ENCODE measurements at regions not wholly inside any gene's neighbourhood (a gene's known extent, or its start where the extent isn't known, plus 50 kb on each side); places are given as distances from the start of the nearest gene placed in this dataset.
A peak's percentile ranks its signal among the peaks of the same experiment; 100 is the strongest.

DNA sequence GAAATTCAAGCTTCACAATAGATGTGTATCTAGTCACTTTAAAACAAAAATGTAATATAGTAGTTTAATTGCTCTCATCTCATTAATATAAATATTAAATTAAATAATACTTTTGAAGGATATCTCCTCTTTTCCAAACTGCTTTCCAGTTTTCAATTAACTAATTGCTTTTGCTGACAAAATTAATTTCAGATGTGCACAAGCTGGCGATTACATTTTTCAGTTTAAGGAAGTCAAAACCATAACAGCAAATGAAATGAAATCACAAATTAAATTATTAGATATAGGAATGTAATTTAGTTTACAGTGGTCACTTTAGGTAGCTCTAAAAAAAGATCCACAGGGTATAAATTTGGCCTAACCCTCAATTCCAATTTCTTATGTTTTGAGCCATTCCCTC lies 362.1 kb downstream of the SLC6A15 start:
- DNase-seq (no peak), ATAC-seq (no peak)
- no peak overlapping the region for H3K27ac ChIP-seq
- intact Hi-C loops (cut with DNase I): no loop called here
- no peaks in the 10 kb centered on the region for H3K9me3 ChIP-seq
- H3K27me3 ChIP-seq (ENCODE audit: low read depth): no peaks in the 10 kb centered on the region
- TF ChIP-seq, protein P1, sequence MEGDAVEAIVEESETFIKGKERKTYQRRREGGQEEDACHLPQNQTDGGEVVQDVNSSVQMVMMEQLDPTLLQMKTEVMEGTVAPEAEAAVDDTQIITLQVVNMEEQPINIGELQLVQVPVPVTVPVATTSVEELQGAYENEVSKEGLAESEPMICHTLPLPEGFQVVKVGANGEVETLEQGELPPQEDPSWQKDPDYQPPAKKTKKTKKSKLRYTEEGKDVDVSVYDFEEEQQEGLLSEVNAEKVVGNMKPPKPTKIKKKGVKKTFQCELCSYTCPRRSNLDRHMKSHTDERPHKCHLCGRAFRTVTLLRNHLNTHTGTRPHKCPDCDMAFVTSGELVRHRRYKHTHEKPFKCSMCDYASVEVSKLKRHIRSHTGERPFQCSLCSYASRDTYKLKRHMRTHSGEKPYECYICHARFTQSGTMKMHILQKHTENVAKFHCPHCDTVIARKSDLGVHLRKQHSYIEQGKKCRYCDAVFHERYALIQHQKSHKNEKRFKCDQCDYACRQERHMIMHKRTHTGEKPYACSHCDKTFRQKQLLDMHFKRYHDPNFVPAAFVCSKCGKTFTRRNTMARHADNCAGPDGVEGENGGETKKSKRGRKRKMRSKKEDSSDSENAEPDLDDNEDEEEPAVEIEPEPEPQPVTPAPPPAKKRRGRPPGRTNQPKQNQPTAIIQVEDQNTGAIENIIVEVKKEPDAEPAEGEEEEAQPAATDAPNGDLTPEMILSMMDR (IDR thresholded peaks at IDR 0.05): no peak
- H3K4me1 ChIP-seq: no peaks in the 10 kb centered on the region
- no peak overlapping the region for H3K4me3 ChIP-seq
- H3K36me3 ChIP-seq: no peaks in the 10 kb centered on the region

DNA sequence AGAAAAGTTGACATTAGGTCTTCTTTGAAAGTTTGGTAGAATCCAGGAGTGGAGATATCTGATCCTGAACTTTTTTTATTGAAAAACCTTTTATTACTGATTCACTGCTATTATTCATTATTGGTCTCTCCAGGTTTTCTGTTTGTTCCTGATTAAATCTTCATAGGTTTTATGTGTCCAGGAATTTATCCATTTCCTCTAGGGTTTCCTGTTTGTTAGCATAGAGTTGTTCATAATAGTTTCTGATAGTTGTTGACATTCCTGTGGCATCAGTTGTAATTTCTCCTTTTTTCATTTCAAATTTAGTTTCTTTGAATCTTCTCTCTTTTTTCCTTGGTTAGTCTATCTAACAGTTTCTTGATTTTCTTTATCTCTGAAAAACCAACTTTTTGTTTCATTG lies 370.3 kb downstream of the SLC6A15 start:
- Histone ChIP-seq H3K4me3 (no peak overlapping the region), H3K9me3 (no peaks in the 10 kb centered on the region)

DNA sequence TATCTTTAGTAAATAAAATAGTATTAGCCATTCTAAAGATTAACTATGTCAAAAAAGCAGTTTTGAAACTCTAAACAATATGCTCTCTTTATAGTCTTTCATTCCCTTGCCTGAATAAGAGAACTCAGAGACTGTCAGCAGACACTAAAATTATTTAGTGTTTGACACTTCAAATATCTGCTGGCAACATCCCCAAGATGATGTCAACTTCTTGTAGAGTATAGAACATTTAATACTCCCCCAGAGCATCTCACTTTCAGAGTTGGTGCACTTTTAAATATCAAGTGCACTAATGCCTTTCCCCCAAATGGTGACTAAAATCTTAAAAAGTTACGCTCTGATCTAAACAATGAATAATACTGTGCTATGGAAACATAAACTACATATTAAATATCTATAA lies 374.9 kb downstream of the SLC6A15 start:
- no peak for ATAC-seq
- intact Hi-C loops (cut with DNase I): no loop called here
- Histone ChIP-seq H3K9me3 (no peaks in the 10 kb centered on the region), H3K4me1 (no peaks in the 10 kb centered on the region), H3K27ac (no peak overlapping the region), H3K4me3 (no peak overlapping the region), H3K27me3 (ENCODE audit: low read depth) (no peaks in the 10 kb centered on the region), H3K36me3 (no peaks in the 10 kb centered on the region)
- DNase-seq: no peak
- TF ChIP-seq, protein P1 (IDR thresholded peaks at IDR 0.05): no peak

More for the DNA sequence above, 370.3 kb downstream of the SLC6A15 start:
- intact Hi-C loops (cut with DNase I): no loop called here
- no peaks in the 10 kb centered on the region for H3K36me3 ChIP-seq
- no peak overlapping the region for H3K27ac ChIP-seq
- no peaks in the 10 kb centered on the region for H3K4me1 ChIP-seq
- DNase-seq (no peak), ATAC-seq (no peak)
- TF ChIP-seq, protein P1 (IDR thresholded peaks at IDR 0.05): no peak
- no peaks in the 10 kb centered on the region for H3K27me3 ChIP-seq (ENCODE audit: low read depth)

DNA sequence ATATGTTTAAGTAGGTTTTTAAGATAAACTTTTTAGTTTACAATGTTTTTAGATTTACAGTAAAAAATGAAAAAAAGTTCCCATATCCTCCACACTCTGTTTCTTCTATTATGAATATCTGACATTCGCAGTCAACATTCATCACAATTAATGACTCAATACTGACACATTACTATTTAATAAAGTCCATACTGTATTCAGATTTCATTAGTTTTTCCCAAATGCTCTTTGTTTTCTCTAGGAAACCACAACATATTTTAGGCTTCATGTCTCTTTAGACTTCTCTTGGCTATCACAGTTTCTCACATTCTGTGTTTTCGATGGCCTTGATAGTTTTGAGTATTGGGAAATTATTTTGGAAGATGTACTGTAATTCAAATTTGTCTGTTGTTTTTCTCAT lies 399.8 kb downstream of the SLC6A15 start:
- TF ChIP-seq, protein P1 (IDR thresholded peaks at IDR 0.05): no peak
- no peak overlapping the region for H3K4me3 ChIP-seq
- ATAC-seq (no peak), DNase-seq (no peak)
- H3K4me1 ChIP-seq: no peaks in the 10 kb centered on the region
- H3K27me3 ChIP-seq (ENCODE audit: low read depth): no peaks in the 10 kb centered on the region
- H3K36me3 ChIP-seq: no peaks in the 10 kb centered on the region
- H3K9me3 ChIP-seq: no peaks in the 10 kb centered on the region
- intact Hi-C loops (cut with DNase I): no loop called here
- H3K27ac ChIP-seq: no peak overlapping the region

DNA sequence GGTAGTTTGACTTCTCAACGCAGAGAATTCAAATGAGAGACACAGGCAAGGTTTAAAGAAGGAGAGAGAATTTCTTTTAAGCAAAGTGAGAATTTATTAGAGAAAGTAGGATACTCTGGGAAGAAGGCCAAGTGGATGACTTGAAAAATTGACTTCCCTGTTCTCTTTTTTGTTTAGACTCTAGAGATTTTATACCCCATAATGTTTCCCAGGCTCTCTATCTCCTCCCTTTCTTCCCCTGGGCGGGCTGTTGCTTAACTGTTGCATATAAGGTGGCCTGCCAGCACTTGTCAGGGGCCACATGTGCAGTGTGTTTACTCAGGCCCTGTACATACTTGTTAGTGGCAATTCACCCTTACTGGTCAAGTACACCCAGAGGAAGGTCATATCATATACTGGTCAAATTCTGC lies 403.7 kb downstream of the SLC6A15 start:
- no peak overlapping the region for H3K4me3 ChIP-seq
- no peaks in the 10 kb centered on the region for H3K36me3 ChIP-seq
- TF ChIP-seq, protein P1 (IDR thresholded peaks at IDR 0.05): no peak
- no peaks in the 10 kb centered on the region for H3K9me3 ChIP-seq
- ATAC-seq (peak; percentile 67 to 77), DNase-seq (no peak)
- no peak overlapping the region for H3K27ac ChIP-seq
- H3K27me3 ChIP-seq (ENCODE audit: low read depth): no peaks in the 10 kb centered on the region
- H3K4me1 ChIP-seq: no peaks in the 10 kb centered on the region
- intact Hi-C loops (cut with DNase I): no loop called here

All from lower lobe of right lung (tissue), 2 donors.